Loucy (cell line): ENCODE measurements at regions not wholly inside any gene's neighbourhood (a gene's known extent, or its start where the extent isn't known, plus 50 kb on each side); places are given as distances from the start of the nearest gene placed in this dataset.

ENCODE experiments used
- H2AFZ ChIP-seq: fragments of 200-600 bp; sonication (generic); 2 replicates; pipeline ENCODE4 v1.6.0; 2016; ENCODE audit warnings: antibody characterized with exemption, mild to moderate bottlenecking, low read length, moderate library complexity
- H3F3A ChIP-seq: fragments of 200-600 bp; 2 replicates; pipeline ENCODE4 v1.6.0; 2016; ENCODE audit warnings: antibody characterized with exemption, low read depth, mild to moderate bottlenecking
- H3K27me3 ChIP-seq: fragments of 200-600 bp; sonication (generic); 2 replicates; pipeline ENCODE4 v1.6.1; 2014; ENCODE audit warnings: low read length, mild to moderate bottlenecking; ENCODE audit not compliant: insufficient read depth, poor library complexity, severe bottlenecking
- H3K36me3 ChIP-seq: fragments of 200-600 bp; sonication (generic); 2 replicates; pipeline ENCODE4 v1.6.1; 2016; ENCODE audit warnings: low read length; ENCODE audit not compliant: insufficient read depth
- H3K4me1 ChIP-seq: fragments of 200-600 bp; sonication (generic); 2 replicates; pipeline ENCODE4 v1.5.1; 2014; ENCODE audit warnings: low read length, mild to moderate bottlenecking; ENCODE audit not compliant: insufficient read depth, poor library complexity, severe bottlenecking
- H3K4me2 ChIP-seq: fragments of 200-600 bp; sonication (generic); 2 replicates; pipeline ENCODE4 v1.6.0; 2014; ENCODE audit warnings: antibody characterized with exemption, low read length, low read depth, mild to moderate bottlenecking; ENCODE audit not compliant: poor library complexity, severe bottlenecking
- H3K4me3 ChIP-seq: fragments of 200-600 bp; sonication (generic); 2 replicates; pipeline ENCODE4 v1.5.1; 2014; ENCODE audit warnings: low read length, mild to moderate bottlenecking, mixed read lengths; ENCODE audit not compliant: poor library complexity, severe bottlenecking
- H3K79me2 ChIP-seq: fragments of 200-600 bp; sonication (generic); 2 replicates; pipeline ENCODE4 v1.6.1; 2014; ENCODE audit warnings: low read length; ENCODE audit not compliant: insufficient read depth
- H3K9ac ChIP-seq: fragments of 200-600 bp; sonication (generic); 2 replicates; pipeline ENCODE4 v1.6.0; 2014; ENCODE audit warnings: mild to moderate bottlenecking, low read depth, low read length, moderate library complexity; ENCODE audit not compliant: poor library complexity, severe bottlenecking
- H3K9me2 ChIP-seq: fragments of 200-600 bp; sonication (generic); replicated peaks from 2 replicates; pipeline ENCODE4 v1.6.1; 2016; ENCODE audit warnings: low read depth, low read length, mixed read lengths
- H3K9me3 ChIP-seq: fragments of 200-600 bp; sonication (generic); 2 replicates; pipeline ENCODE4 v1.6.1; 2014; ENCODE audit warnings: mild to moderate bottlenecking, antibody characterized with exemption, low read length, low read depth; ENCODE audit not compliant: insufficient read depth
- H4K20me1 ChIP-seq: fragments of 200-600 bp; sonication (generic); 2 replicates; pipeline ENCODE4 v1.6.0; 2014; ENCODE audit warnings: antibody characterized with exemption, low read length, mild to moderate bottlenecking; ENCODE audit not compliant: insufficient read depth, poor library complexity, severe bottlenecking
- EZH2phosphoT487 ChIP-seq: fragments of 200-600 bp; IDR thresholded peaks from 2 replicates; pipeline ENCODE4 v1.6.1; 2018; ENCODE audit warnings: antibody characterized with exemption, mild to moderate bottlenecking, moderate library complexity, borderline replicate concordance
- TF ChIP-seq, protein P1 (sequence below): fragments of 200-600 bp; sonication (generic); conservative IDR thresholded peaks from 2 replicates; pipeline ENCODE4 v1.5.1; 2014; ENCODE audit warnings: mild to moderate bottlenecking, antibody characterized with exemption, low read length

DNA sequence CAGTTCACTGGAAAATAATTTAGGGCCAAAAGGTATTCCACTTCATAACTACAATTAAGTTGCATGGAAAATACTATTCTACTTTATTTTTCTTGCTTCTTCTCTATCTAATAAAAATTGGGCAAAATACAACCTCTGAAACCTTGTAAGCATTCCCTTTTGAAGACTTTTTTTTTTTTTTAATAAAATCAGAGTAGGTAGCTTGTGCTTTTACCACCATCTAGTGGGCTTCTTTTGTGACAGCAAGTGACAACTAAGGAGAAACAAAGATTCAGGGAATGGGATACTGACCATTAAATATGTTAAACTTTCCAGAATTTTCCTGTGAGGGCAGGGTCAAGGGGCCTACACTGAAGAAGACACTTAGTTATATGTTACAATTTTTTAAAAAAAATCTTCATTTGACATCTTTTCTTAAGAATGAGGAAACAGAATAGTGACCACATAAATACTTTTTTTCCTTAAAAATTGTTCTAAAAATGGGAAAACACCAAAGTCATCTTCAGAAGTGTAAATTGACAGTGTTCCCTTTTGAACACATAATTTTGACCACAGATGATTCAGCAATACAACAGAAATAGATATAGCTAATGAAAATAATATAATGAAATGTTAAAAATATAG, 1183.2 kb upstream of the ACVR2A start:
- H3K27me3 ChIP-seq, result no peaks in the 10 kb centered on the region
- H3K9me2 ChIP-seq, result no peaks in the 10 kb centered on the region
- no peak overlapping the region for H2AFZ ChIP-seq
- H3K4me3 ChIP-seq, result no peak overlapping the region
- H3K79me2 ChIP-seq, result no peaks in the 10 kb centered on the region
- H4K20me1 ChIP-seq, result no peaks in the 10 kb centered on the region
- no peaks in the 10 kb centered on the region for H3K9me3 ChIP-seq
- no peaks in the 10 kb centered on the region for H3F3A ChIP-seq
- no peaks in the 10 kb centered on the region for H3K4me1 ChIP-seq
- H3K9ac ChIP-seq, result no peak overlapping the region
- H3K4me2 ChIP-seq, result no peak overlapping the region
- H3K36me3 ChIP-seq, result no peaks in the 10 kb centered on the region
- TF ChIP-seq, protein P1, sequence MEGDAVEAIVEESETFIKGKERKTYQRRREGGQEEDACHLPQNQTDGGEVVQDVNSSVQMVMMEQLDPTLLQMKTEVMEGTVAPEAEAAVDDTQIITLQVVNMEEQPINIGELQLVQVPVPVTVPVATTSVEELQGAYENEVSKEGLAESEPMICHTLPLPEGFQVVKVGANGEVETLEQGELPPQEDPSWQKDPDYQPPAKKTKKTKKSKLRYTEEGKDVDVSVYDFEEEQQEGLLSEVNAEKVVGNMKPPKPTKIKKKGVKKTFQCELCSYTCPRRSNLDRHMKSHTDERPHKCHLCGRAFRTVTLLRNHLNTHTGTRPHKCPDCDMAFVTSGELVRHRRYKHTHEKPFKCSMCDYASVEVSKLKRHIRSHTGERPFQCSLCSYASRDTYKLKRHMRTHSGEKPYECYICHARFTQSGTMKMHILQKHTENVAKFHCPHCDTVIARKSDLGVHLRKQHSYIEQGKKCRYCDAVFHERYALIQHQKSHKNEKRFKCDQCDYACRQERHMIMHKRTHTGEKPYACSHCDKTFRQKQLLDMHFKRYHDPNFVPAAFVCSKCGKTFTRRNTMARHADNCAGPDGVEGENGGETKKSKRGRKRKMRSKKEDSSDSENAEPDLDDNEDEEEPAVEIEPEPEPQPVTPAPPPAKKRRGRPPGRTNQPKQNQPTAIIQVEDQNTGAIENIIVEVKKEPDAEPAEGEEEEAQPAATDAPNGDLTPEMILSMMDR, result peak; percentile 62
- no peak for TF ChIP-seq EZH2phosphoT487

DNA sequence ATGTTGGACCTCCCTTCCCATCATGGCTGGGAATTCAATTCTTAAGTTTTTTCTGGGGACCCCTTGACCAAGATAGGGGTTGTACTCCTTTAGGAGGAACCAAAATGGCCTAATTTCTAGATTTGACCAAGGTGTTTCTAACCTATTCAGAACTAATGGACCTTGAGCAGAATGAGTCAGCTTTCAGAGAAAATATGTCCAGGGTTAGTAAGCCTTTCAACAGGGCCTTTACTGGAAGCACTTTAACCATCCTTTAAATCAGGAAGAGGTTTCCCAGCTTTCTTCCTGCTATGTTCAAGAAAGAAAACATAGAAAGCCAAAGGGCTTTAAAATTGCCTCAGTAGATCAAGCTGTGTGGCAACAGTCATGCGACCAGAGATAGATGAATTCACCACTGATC, 1184.9 kb upstream of the ACVR2A start:
- Histone ChIP-seq H3K9me2 (no peaks in the 10 kb centered on the region), H4K20me1 (no peaks in the 10 kb centered on the region), H3K27me3 (no peaks in the 10 kb centered on the region), H2AFZ (no peak overlapping the region), H3K79me2 (no peaks in the 10 kb centered on the region), H3K4me2 (no peak overlapping the region), H3K9me3 (no peaks in the 10 kb centered on the region), H3F3A (no peaks in the 10 kb centered on the region), H3K9ac (no peak overlapping the region), H3K4me3 (no peak overlapping the region), H3K36me3 (no peaks in the 10 kb centered on the region), H3K4me1 (no peaks in the 10 kb centered on the region)
- no peak for TF ChIP-seq EZH2phosphoT487
- TF ChIP-seq, protein P1, result no peak

DNA sequence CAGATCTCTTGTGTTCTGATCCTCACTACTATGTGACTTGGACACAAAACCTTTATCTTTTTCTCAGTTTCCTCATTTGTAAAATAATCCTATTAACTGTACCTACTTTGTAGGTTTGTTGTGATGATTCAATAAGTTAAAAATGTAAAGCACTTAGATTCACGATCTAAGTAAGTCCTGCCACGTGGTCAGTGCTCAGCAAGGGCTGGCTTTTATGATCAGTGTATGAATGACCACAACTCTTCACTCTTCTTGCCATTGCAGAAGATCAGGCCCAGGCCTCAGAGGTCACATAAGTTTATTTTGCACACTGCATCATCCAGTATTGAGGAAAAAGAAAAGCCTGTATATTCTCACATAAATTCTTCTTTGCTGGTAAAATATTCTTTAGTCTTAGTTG, 1192.5 kb upstream of the ACVR2A start:
- Histone ChIP-seq H3F3A (no peaks in the 10 kb centered on the region), H3K9me3 (no peaks in the 10 kb centered on the region), H3K9me2 (no peaks in the 10 kb centered on the region), H3K36me3 (no peaks in the 10 kb centered on the region), H3K79me2 (no peaks in the 10 kb centered on the region), H3K4me1 (no peaks in the 10 kb centered on the region), H3K4me3 (no peak overlapping the region), H3K4me2 (no peak overlapping the region), H4K20me1 (no peaks in the 10 kb centered on the region), H3K9ac (no peak overlapping the region), H3K27me3 (no peaks in the 10 kb centered on the region), H2AFZ (no peak overlapping the region)
- TF ChIP-seq, protein P1, result no peak
- no peak for TF ChIP-seq EZH2phosphoT487
